ENCODE measurements at regions not wholly inside any gene's neighbourhood (a gene's known extent, or its start where the extent isn't known, plus 50 kb on each side); places are given as distances from the start of the nearest gene placed in this dataset.

- DNase-seq, result no peak
These were observed 81.9 kb upstream of the PGR start for GRCh38 chr11:101211407-101211975.

GRCh38 chr11:101202614-101203013 is 73.0 kb upstream of the PGR start:
- no peak for DNase-seq

GRCh38 chr11:101199416-101199815 is 69.8 kb upstream of the PGR start:
- no peak for DNase-seq

- DNase-seq, result no peak
These were observed 65.7 kb upstream of the PGR start for GRCh38 chr11:101195294-101195693.

- DNase-seq, result no peak
These were observed 59.2 kb upstream of the PGR start for GRCh38 chr11:101188801-101189200.

- no peak for DNase-seq
These were observed 58.6 kb upstream of the PGR start for GRCh38 chr11:101188173-101188572.

- DNase-seq, result no peak
These were observed 58.1 kb upstream of the PGR start for GRCh38 chr11:101187748-101188147.

GRCh38 chr11:101185985-101186384 is 56.4 kb upstream of the PGR start:
- no peak for DNase-seq

- no peak for DNase-seq
These were observed 52.9 kb upstream of the PGR start for GRCh38 chr11:101182467-101182866.

- DNase-seq, result no peak
These were observed 50.9 kb upstream of the PGR start for GRCh38 chr11:101180481-101180880.

Data from activated gamma-delta T cell (primary cell).